ENCODE measurements at regions not wholly inside any gene's neighbourhood (a gene's known extent, or its start where the extent isn't known, plus 50 kb on each side); places are given as distances from the start of the nearest gene placed in this dataset.

DNA sequence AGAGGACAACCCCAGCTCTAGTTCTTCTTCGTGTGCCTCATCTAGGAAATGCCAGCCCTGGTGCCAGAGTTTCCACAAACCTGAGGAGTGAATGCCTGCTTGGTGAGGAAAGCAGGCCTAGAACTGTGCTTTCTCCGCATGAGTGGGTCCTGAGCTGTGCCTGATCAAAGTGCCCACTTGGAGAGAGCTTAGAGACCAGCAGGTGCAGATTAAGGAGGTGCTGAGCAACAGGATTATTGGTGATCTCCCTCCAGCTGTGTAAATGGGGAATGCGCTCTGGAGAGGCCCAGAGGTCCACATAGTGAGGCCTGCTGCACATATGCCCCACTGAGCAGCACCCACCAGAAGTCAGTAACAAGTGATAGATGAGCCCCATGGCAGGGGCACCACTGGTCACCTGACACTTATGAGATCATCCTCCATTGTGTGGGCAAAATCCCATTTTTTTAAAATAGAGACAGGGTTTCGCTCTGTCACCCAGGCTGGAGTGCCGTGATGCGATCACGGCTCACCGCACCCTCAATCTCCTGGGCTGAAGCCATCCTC lies 127.2 kb upstream of the ZC3H12A start:
- Histone ChIP-seq H3K9ac (replicated peaks; ENCODE audit: extremely low read depth, insufficient read depth, low read length) (no peak overlapping the region), H3K79me2 (ENCODE audit: control insufficient read depth, insufficient read depth, low read length) (no peaks in the 10 kb centered on the region), H4K20me1 (replicated peaks; ENCODE audit: control insufficient read depth, extremely low read depth, insufficient read depth, low read length) (no peaks in the 10 kb centered on the region), H3K4me1 (ENCODE audit: control insufficient read depth, extremely low read depth, insufficient read depth, low read length) (no peaks in the 10 kb centered on the region), H3K9me1 (replicated peaks; ENCODE audit: control insufficient read depth, extremely low read depth, insufficient read depth, low read length) (no peaks in the 10 kb centered on the region), H3K27ac (ENCODE audit: insufficient read depth, low read depth, low read length) (no peak overlapping the region), H3K36me3 (ENCODE audit: control insufficient read depth in 2 of 2, extremely low read depth in 1 of 2, insufficient read depth in 2 of 2, low read length in 2 of 2) (no peaks in the 10 kb centered on the region), H3K4me2 (ENCODE audit: insufficient read depth, low read length) (no peak overlapping the region), H2AFZ (ENCODE audit: low read depth, low read length) (no peak overlapping the region), H3K27me3 (ENCODE audit: control insufficient read depth in 2 of 2, insufficient read depth in 2 of 2, low read length in 2 of 2) (no peaks in the 10 kb centered on the region), H3K4me3 (replicated peaks in 1 of 3; ENCODE audit: insufficient read depth in 1 of 3, low read depth in 1 of 3, low read length in 3 of 3) (no peak overlapping the region), H3K9me3 (replicated peaks; ENCODE audit: control insufficient read depth, insufficient read depth, low read length) (no peaks in the 10 kb centered on the region)
- DNase-seq (ENCODE audit: low read depth, low spot score) (no peak), FAIRE-seq (no peak)
- TF ChIP-seq, protein P1, sequence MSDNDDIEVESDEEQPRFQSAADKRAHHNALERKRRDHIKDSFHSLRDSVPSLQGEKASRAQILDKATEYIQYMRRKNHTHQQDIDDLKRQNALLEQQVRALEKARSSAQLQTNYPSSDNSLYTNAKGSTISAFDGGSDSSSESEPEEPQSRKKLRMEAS (IDR thresholded peaks at IDR 0.05; ENCODE audit: insufficient read depth, insufficient read length): no peak
- TF ChIP-seq MYC (IDR thresholded peaks at IDR 0.05; ENCODE audit: low read depth, low read length): no peak
- no peak for TF ChIP-seq POLR2AphosphoS5 (IDR thresholded peaks at IDR 0.05; ENCODE audit: insufficient read depth, low read depth, low read length)
- TF ChIP-seq GATA2 (IDR thresholded peaks at IDR 0.05; ENCODE audit: insufficient read depth, insufficient read length, low read depth, low read length): no peak
- no peak for TF ChIP-seq POLR2A (IDR thresholded peaks at IDR 0.05; ENCODE audit: low read depth, low read length)
- no peak for TF ChIP-seq FOS (IDR thresholded peaks at IDR 0.05; ENCODE audit: borderline replicate concordance, insufficient read depth, low read length)
- no peak for TF ChIP-seq JUN (IDR thresholded peaks at IDR 0.05; ENCODE audit: borderline replicate concordance, insufficient read depth, insufficient read length, low read depth)
- TF ChIP-seq, protein P2, sequence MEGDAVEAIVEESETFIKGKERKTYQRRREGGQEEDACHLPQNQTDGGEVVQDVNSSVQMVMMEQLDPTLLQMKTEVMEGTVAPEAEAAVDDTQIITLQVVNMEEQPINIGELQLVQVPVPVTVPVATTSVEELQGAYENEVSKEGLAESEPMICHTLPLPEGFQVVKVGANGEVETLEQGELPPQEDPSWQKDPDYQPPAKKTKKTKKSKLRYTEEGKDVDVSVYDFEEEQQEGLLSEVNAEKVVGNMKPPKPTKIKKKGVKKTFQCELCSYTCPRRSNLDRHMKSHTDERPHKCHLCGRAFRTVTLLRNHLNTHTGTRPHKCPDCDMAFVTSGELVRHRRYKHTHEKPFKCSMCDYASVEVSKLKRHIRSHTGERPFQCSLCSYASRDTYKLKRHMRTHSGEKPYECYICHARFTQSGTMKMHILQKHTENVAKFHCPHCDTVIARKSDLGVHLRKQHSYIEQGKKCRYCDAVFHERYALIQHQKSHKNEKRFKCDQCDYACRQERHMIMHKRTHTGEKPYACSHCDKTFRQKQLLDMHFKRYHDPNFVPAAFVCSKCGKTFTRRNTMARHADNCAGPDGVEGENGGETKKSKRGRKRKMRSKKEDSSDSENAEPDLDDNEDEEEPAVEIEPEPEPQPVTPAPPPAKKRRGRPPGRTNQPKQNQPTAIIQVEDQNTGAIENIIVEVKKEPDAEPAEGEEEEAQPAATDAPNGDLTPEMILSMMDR (IDR thresholded peaks at IDR 0.05; ENCODE audit: extremely low read depth in 1 of 2, insufficient read depth in 1 of 2, low read depth in 1 of 2, low read length in 2 of 2): no peak
- no peak for TF ChIP-seq EZH2 (IDR thresholded peaks at IDR 0.05; ENCODE audit: borderline replicate concordance, low read depth, low read length, severe bottlenecking)
- intact Hi-C loops (cut with micrococcal nuclease): no loop called here
- ChIA-PET CTCF (no interaction called here), POLR2A (no interaction called here)
- no TSS peak for BruUV-seq (replicated peaks)
- dilution Hi-C loops (cut with MboI; ENCODE audit: extremely low pct_ligation_motif_present, low sequenced_read_pairs): no loop called here

Data from endothelial cell of umbilical vein (primary cell).